AG04450 (cell line): ENCODE measurements at regions not wholly inside any gene's neighbourhood (a gene's known extent, or its start where the extent isn't known, plus 50 kb on each side); places are given as distances from the start of the nearest gene placed in this dataset.

Experiments used
- CTCF ChIA-PET: fragments of 300-600, 350-600 bp; formaldehyde crosslinking; extraction: SDS; loops from one replicate; lab custom pipeline; 2022; ENCODE audit warnings: antibody characterized with exemption, inconsistent platforms; lab: Charles Lee
- POLR2A ChIA-PET: fragments of 350-600 bp; formaldehyde crosslinking; extraction: SDS; loops from one replicate; lab custom pipeline; 2021; ENCODE audit warnings: antibody characterized with exemption, inconsistent platforms; lab: Yijun Ruan, JAX
- DNase-seq: peaks from one replicate; pipeline ENCODE4 v3.0.0-alpha.2; 2011; ENCODE audit warnings: low read depth, low spot score
- H3K27ac ChIP-seq: one replicate; pipeline ENCODE4 v1.5.1; 2012; ENCODE audit warnings: low read depth, low read length, control low read depth
- H3K27me3 ChIP-seq: one replicate; pipeline ENCODE4 v1.6.0; 2012; ENCODE audit warnings: low read length; ENCODE audit not compliant: control insufficient read depth, insufficient read depth
- H3K4me3 ChIP-seq: 2 replicates; pipeline ENCODE4 v1.5.1; 2011; ENCODE audit warnings: mild to moderate bottlenecking, low read depth, low read length, control low read depth
- H3K9me3 ChIP-seq: 2 replicates; pipeline ENCODE4 v1.5.1; 2012; ENCODE audit warnings: low read length; ENCODE audit not compliant: control insufficient read depth, insufficient read depth
- TF ChIP-seq, protein P1 (sequence below): IDR thresholded peaks from 2 replicates; pipeline ENCODE4 v1.5.1; 2011; ENCODE audit warnings: low read depth, low read length, control low read depth, inconsistent platforms

DNA sequence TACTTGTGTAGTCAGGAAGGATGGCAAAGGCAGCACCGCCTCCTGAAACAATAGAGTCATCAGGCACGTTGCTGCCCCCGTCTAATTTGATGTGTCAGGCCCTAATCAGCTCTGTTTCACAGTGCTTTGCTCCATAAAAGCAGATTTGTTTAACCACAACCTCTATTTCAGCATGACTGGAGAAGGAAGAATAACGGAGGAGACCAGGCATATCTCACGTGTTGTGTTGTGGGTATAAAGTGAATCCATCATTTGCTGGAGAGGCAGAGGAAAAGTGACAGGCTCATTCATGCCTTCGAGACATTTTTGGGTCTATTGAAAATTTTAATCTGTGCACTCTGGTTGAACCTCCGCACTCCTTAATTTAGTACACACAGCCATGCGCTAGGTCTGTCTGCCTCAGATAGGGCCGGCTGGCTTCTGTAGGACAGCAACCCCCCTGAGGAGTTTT is 940.4 kb upstream of the SLC10A2 start:
- CTCF ChIA-PET = no interaction called here
- Histone ChIP-seq H3K27ac (no peak overlapping the region), H3K27me3 (no peaks in the 10 kb centered on the region), H3K4me3 (no peak overlapping the region), H3K9me3 (no peaks in the 10 kb centered on the region)
- TF ChIP-seq, protein P1, sequence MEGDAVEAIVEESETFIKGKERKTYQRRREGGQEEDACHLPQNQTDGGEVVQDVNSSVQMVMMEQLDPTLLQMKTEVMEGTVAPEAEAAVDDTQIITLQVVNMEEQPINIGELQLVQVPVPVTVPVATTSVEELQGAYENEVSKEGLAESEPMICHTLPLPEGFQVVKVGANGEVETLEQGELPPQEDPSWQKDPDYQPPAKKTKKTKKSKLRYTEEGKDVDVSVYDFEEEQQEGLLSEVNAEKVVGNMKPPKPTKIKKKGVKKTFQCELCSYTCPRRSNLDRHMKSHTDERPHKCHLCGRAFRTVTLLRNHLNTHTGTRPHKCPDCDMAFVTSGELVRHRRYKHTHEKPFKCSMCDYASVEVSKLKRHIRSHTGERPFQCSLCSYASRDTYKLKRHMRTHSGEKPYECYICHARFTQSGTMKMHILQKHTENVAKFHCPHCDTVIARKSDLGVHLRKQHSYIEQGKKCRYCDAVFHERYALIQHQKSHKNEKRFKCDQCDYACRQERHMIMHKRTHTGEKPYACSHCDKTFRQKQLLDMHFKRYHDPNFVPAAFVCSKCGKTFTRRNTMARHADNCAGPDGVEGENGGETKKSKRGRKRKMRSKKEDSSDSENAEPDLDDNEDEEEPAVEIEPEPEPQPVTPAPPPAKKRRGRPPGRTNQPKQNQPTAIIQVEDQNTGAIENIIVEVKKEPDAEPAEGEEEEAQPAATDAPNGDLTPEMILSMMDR = no peak
- no peak for DNase-seq
- POLR2A ChIA-PET = no interaction called here

DNA sequence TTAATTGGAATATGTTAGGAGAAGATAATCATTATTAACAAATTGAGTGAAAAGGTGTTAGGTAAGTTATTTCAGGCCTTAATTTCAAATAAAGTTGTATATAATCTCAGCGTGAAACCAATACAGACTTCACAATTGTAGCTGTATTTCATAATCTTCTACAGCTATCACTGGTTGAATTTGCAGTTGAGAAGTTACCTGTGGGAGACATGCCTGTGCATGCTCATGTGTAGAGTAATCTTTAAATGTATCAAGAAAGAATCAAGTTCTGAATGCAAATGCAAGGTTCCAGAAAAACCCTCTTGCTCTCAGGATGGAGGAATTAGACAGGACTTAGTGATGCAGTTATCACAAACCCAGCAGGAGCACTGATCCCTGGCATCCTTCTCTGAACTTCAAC is 938.4 kb upstream of the SLC10A2 start:
- Histone ChIP-seq H3K9me3 (no peaks in the 10 kb centered on the region), H3K4me3 (no peak overlapping the region), H3K27ac (no peak overlapping the region), H3K27me3 (no peaks in the 10 kb centered on the region)
- CTCF ChIA-PET = no interaction called here
- TF ChIP-seq, protein P1 = no peak
- POLR2A ChIA-PET = no interaction called here
- no peak for DNase-seq

DNA sequence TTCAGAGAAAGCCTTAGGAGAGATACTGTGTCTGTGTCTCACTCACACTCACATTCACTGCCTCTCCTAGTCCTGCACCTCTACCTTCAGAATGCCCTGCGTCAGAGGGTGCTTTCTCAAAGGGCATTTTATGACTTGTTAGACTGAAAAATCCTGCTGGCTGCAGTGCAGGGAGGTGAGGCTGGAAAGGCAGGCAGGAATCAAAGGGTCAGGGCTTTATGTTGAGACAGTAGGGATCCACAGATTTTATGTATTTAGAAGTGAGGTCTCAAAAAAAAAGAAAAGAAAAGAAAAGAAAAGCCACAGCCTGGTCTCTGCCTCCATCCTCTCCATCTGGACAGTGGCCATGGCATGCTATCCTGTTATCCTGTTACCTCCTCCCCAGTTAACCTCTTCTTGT is 936.0 kb upstream of the SLC10A2 start:
- no peaks in the 10 kb centered on the region for H3K9me3 ChIP-seq
- CTCF ChIA-PET = no interaction called here
- no peaks in the 10 kb centered on the region for H3K27me3 ChIP-seq
- H3K27ac ChIP-seq = no peak overlapping the region
- POLR2A ChIA-PET = no interaction called here
- DNase-seq = no peak
- TF ChIP-seq, protein P1 = no peak
- H3K4me3 ChIP-seq = no peak overlapping the region

DNA sequence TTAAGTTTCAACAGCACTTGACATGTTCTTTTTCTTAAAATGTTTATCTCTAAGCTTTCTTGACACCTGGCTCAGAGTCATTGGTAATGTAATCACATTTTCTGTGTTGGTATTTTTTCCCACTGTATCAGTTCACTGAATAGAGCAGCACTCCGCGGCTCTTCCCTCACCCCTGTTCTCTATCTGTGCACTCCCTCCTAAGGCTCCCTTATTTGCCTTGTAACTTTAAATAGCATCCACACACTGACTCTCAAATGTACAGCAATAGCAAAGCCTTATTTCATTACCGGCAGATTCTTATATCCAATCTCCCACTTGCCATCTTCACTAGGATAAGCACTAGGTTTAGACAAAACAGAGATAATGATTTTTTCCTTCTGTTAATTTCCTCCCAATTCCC is 935.5 kb upstream of the SLC10A2 start:
- POLR2A ChIA-PET = no interaction called here
- CTCF ChIA-PET = no interaction called here

DNA sequence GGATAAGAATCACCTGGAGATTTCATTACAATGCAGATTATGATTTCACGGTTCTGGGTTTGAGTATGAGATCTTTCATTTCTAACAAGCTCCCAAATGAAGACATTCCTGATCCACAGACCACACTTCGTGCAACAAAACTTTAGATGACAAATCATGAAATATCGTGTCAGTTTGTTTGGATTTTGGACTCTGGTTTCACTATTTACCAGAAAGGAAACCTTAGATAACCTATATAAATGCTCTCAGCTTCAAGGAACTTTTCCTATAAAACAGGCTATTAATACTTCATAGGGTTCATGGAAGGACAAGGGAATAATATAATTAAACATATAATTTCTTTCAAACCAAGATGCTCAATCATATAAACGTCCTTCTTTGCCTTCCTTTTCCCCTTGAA is 930.5 kb upstream of the SLC10A2 start:
- CTCF ChIA-PET = no interaction called here
- POLR2A ChIA-PET = no interaction called here
- no peaks in the 10 kb centered on the region for H3K9me3 ChIP-seq
- no peak overlapping the region for H3K4me3 ChIP-seq
- DNase-seq = no peak
- TF ChIP-seq, protein P1 = no peak
- no peaks in the 10 kb centered on the region for H3K27me3 ChIP-seq
- no peak overlapping the region for H3K27ac ChIP-seq

More for the DNA sequence above, 935.5 kb upstream of the SLC10A2 start:
- DNase-seq = no peak
- no peaks in the 10 kb centered on the region for H3K27me3 ChIP-seq
- TF ChIP-seq, protein P1 = no peak
- H3K9me3 ChIP-seq = no peaks in the 10 kb centered on the region
- H3K4me3 ChIP-seq = no peak overlapping the region
- H3K27ac ChIP-seq = no peak overlapping the region
